HepG2 (cell line): ENCODE measurements at regions not wholly inside any gene's neighbourhood (a gene's known extent, or its start where the extent isn't known, plus 50 kb on each side); places are given as distances from the start of the nearest gene placed in this dataset.

ENCODE experiments used
- AHDC1 ChIP-seq: sonication (generic); formaldehyde crosslinking; IDR thresholded peaks from 2 replicates; pipeline ENCODE4 v1.5.1; 2020; ENCODE audit warnings: mild to moderate bottlenecking, missing genetic modification reagents, borderline replicate concordance
- AKAP8 ChIP-seq: sonication (generic); formaldehyde crosslinking; IDR thresholded peaks from 2 replicates; pipeline ENCODE4 v1.5.1; 2020; ENCODE audit warnings: mild to moderate bottlenecking, missing genetic modification reagents
- NR2F2 ChIP-seq: IDR thresholded peaks from 2 replicates; pipeline ENCODE4 v1.6.1; 2012; ENCODE audit warnings: low read depth, inconsistent platforms, borderline replicate concordance
- RFXANK ChIP-seq: IDR thresholded peaks from 2 replicates; pipeline ENCODE4 v1.6.1; 2016
- SMAD3 ChIP-seq: sonication (generic); formaldehyde crosslinking; IDR thresholded peaks from 2 replicates; pipeline ENCODE4 v1.4.0; 2020; ENCODE audit warnings: missing genetic modification reagents
- SMARCC2 ChIP-seq: fragments of 450-650 bp; IDR thresholded peaks from 2 replicates; pipeline ENCODE4 v1.6.1; 2017; ENCODE audit warnings: antibody characterized with exemption, mild to moderate bottlenecking
- USF2 ChIP-seq, 2 experiments: sonication (generic) in 1 of 2; formaldehyde crosslinking in 1 of 2; IDR thresholded peaks; 2 replicates each; pipeline versions ENCODE4 v1.5.1 to v1.6.1; 2011 to 2020; ENCODE audit warnings: borderline replicate concordance in 1 of 2, low read depth in 1 of 2, low read length in 1 of 2, mild to moderate bottlenecking in 1 of 2, missing genetic modification reagents in 1 of 2, moderate library complexity in 1 of 2
- ZBTB2 ChIP-seq: sonication (generic); formaldehyde crosslinking; IDR thresholded peaks from 2 replicates; pipeline ENCODE4 v1.8.0; 2022; ENCODE audit warnings: low read depth, missing genetic modification reagents
- ZC3H13 ChIP-seq: sonication (generic); formaldehyde crosslinking; IDR thresholded peaks from 2 replicates; pipeline ENCODE4 v1.8.1; 2023; ENCODE audit warnings: mild to moderate bottlenecking, missing genetic modification reagents, moderate library complexity
- ZNF235 ChIP-seq: sonication (generic); formaldehyde crosslinking; IDR thresholded peaks from 2 replicates; pipeline ENCODE4 v1.8.1; 2023; ENCODE audit warnings: mild to moderate bottlenecking, missing genetic modification reagents, borderline replicate concordance
- ZNF558 ChIP-seq: sonication (generic); formaldehyde crosslinking; IDR thresholded peaks from 2 replicates; pipeline ENCODE4 v1.9.0; 2022; ENCODE audit warnings: mild to moderate bottlenecking, missing genetic modification reagents, borderline replicate concordance
- ZNF616 ChIP-seq: sonication (generic); formaldehyde crosslinking; IDR thresholded peaks from 2 replicates; pipeline ENCODE4 v1.5.0; 2020; ENCODE audit warnings: low read depth, mild to moderate bottlenecking, missing genetic modification reagents
- ZNF646 ChIP-seq: sonication (generic); formaldehyde crosslinking; IDR thresholded peaks from 2 replicates; pipeline ENCODE4 v1.9.0; 2021; ENCODE audit warnings: mild to moderate bottlenecking, missing genetic modification reagents
- ZNF772 ChIP-seq: sonication (generic); formaldehyde crosslinking; IDR thresholded peaks from 2 replicates; pipeline ENCODE4 v1.5.0; 2020; ENCODE audit warnings: mild to moderate bottlenecking, missing genetic modification reagents

- TF ChIP-seq ZNF646 (no peak), ZNF772 (CRISPR knock-in tag) (no peak), SMARCC2 (peak; percentile 53; the same call in 1 of the 2 replicates), RFXANK (no peak), SMAD3 (CRISPR knock-in tag) (no peak), NR2F2 (0 out of 2 replicates have a peak, but pooled peaks have one; percentile 49), ZNF616 (CRISPR knock-in tag) (no peak), AHDC1 (CRISPR knock-in tag) (peak; percentile 96), ZNF235 (CRISPR knock-in tag) (no peak), AKAP8 (CRISPR knock-in tag) (no peak), ZC3H13 (CRISPR knock-in tag) (no peak), ZNF558 (CRISPR knock-in tag) (no peak), ZBTB2 (CRISPR knock-in tag) (no peak), USF2 (IDR thresholded peaks at IDR 0.05; ENCODE audit: low read depth, low read length) (no peak), USF2 (CRISPR knock-in tag; IDR thresholded peaks at IDR 0.05; ENCODE audit: borderline replicate concordance) (peak; percentile 21; the same call in 1 of the 2 replicates)
Measured at GRCh38 chr5:91235271-91235694, 147.8 kb downstream of the ARRDC3 start (continued).
